HCT116 (cell line): ENCODE measurements at regions not wholly inside any gene's neighbourhood (a gene's known extent, or its start where the extent isn't known, plus 50 kb on each side); places are given as distances from the start of the nearest gene placed in this dataset.

Experiments used
- ATAC-seq: fragments of 200-7000 bp; cut with Tn5 transposase; 2 replicates; pipeline ENCODE4 v1.9.1; 2020; ENCODE audit warnings: mild to moderate bottlenecking, moderate library complexity
- BruUV-seq: library from RNA; stranded (reverse); fragments of 400-500 nt; replicated peaks from 2 replicates; lab custom pipeline; 2021; lab: Mats Ljungman, UMichigan
- CTCF ChIA-PET: fragments of 300-600 bp; sonication (Branson Sonifier 250); formaldehyde crosslinking; loops from one replicate; lab custom pipeline; 2021; ENCODE audit warnings: antibody characterized with exemption; lab: Charles Lee
- POLR2A ChIA-PET: fragments of 300-600, 350-600 bp; sonication (Branson Sonifier 250); formaldehyde crosslinking; loops from one replicate; lab custom pipeline; 2021; ENCODE audit warnings: antibody characterized with exemption; lab: Charles Lee
- RAD21 ChIA-PET, 2 experiments: fragments of 300-600 bp; sonication (Branson Sonifier 250); formaldehyde crosslinking; loops; one replicate each; lab custom pipeline; 2023; ENCODE audit warnings: low total read pairs in 2 of 2; ENCODE audit not compliant: uncharacterized antibody in 2 of 2, unreplicated experiment in 2 of 2, low non-redundant PET in 1 of 2; lab: Charles Lee
- DNase-seq: peaks from one replicate; pipeline ENCODE4 v3.0.0-alpha.2; 2010; ENCODE audit warnings: low read depth, low spot score
- H2AFZ ChIP-seq: fragments of 200-600 bp; shearing (Covaris generic), sonication (generic); 2 replicates; pipeline ENCODE4 v1.6.1; 2017; ENCODE audit warnings: low read depth, mixed run types, mixed read lengths, antibody characterized with exemption, low read length; ENCODE audit not compliant: poor library complexity, severe bottlenecking
- H3K27ac ChIP-seq: 2 replicates; pipeline ENCODE4 v1.5.1; 2012; ENCODE audit warnings: low read depth, low read length
- H3K27me3 ChIP-seq: fragments of 200-600 bp; sonication (generic); 2 replicates; pipeline ENCODE4 v1.6.1; 2016; ENCODE audit warnings: mixed run types, low read length, mixed read lengths; ENCODE audit not compliant: insufficient read depth
- H3K36me3 ChIP-seq, 2 experiments: fragments of 200-500 bp in 1 of 2; fragments of 200-600 bp in 1 of 2; sonication (Bioruptor generic) in 1 of 2; sonication (generic) in 1 of 2; 2 replicates each; pipeline versions ENCODE4 v1.5.1 to v1.6.1; 2014 to 2016; ENCODE audit warnings: low read length in 2 of 2, inconsistent platforms in 1 of 2, mixed read lengths in 1 of 2, mixed run types in 1 of 2; ENCODE audit not compliant: insufficient read depth in 2 of 2, control insufficient read depth in 1 of 2
- H3K4me1 ChIP-seq, 2 experiments: fragments of 200-600 bp in 1 of 2; sonication (generic) in 1 of 2; 2 replicates each; pipeline versions ENCODE4 v1.5.1 to v1.6.1; 2012 to 2017; ENCODE audit warnings: low read length in 2 of 2, inconsistent platforms in 1 of 2, mild to moderate bottlenecking in 1 of 2, mixed read lengths in 1 of 2, mixed run types in 1 of 2, moderate library complexity in 1 of 2; ENCODE audit not compliant: insufficient read depth in 2 of 2, control insufficient read depth in 1 of 2
- H3K4me2 ChIP-seq: fragments of 200-600 bp; sonication (generic); 2 replicates; pipeline ENCODE4 v1.6.1; 2017; ENCODE audit warnings: mixed run types, low read length, mixed read lengths
- H3K4me3 ChIP-seq, 2 experiments: fragments of 200-600 bp in 1 of 2; sonication (generic) in 1 of 2; replicated peaks in 1 of 2; 2 replicates each; pipeline ENCODE4 v1.5.1; 2011 to 2016; ENCODE audit warnings: low read length in 2 of 2, control low read depth in 1 of 2, low read depth in 1 of 2, mild to moderate bottlenecking in 1 of 2, mixed read lengths in 1 of 2, mixed run types in 1 of 2
- H3K79me2 ChIP-seq: fragments of 200-600 bp; sonication (generic); 2 replicates; pipeline ENCODE4 v1.6.1; 2017; ENCODE audit warnings: mild to moderate bottlenecking, mixed run types, low read length, moderate library complexity, mixed read lengths; ENCODE audit not compliant: insufficient read depth
- H3K9ac ChIP-seq: fragments of 200-600 bp; sonication (generic); 2 replicates; pipeline ENCODE4 v1.6.1; 2016; ENCODE audit warnings: low read length, mixed read lengths
- H3K9me2 ChIP-seq: fragments of 200-600 bp; sonication (generic), shearing (Covaris generic); 2 replicates; pipeline ENCODE4 v1.6.1; 2017; ENCODE audit warnings: mixed run types, mild to moderate bottlenecking, moderate library complexity; ENCODE audit not compliant: insufficient read depth
- H3K9me3 ChIP-seq, 2 experiments: fragments of 200-500 bp in 1 of 2; fragments of 200-600 bp in 1 of 2; sonication (Bioruptor generic) in 1 of 2; sonication (generic) in 1 of 2; 2 replicates each; pipeline ENCODE4 v1.6.1; 2014 to 2017; ENCODE audit warnings: low read length in 2 of 2, mixed read lengths in 2 of 2, inconsistent platforms in 1 of 2, low read depth in 1 of 2, mild to moderate bottlenecking in 1 of 2, mixed run types in 1 of 2, moderate library complexity in 1 of 2; ENCODE audit not compliant: control insufficient read depth in 1 of 2, insufficient read depth in 1 of 2
- H4K20me1 ChIP-seq: fragments of 200-600 bp; sonication (generic), shearing (Covaris generic); 2 replicates; pipeline ENCODE4 v1.6.1; 2017; ENCODE audit warnings: mixed run types, mild to moderate bottlenecking, moderate library complexity; ENCODE audit not compliant: insufficient read depth
- CBX3 ChIP-seq: IDR thresholded peaks from 2 replicates; pipeline ENCODE4 v1.6.1; 2012; ENCODE audit warnings: low read depth
- CEBPB ChIP-seq: IDR thresholded peaks from 2 replicates; pipeline ENCODE4 v1.6.1; 2012; ENCODE audit warnings: low read depth
- EGR1 ChIP-seq: IDR thresholded peaks from 2 replicates; pipeline ENCODE4 v1.6.1; 2012; ENCODE audit warnings: low read depth
- ELF1 ChIP-seq: IDR thresholded peaks from 2 replicates; pipeline ENCODE4 v1.6.1; 2012; ENCODE audit warnings: low read depth, borderline replicate concordance
- EZH2 ChIP-seq: fragments of 200-600 bp; sonication (generic); IDR thresholded peaks from 2 replicates; pipeline ENCODE4 v1.6.1; 2017; ENCODE audit warnings: antibody characterized with exemption, mixed run types
- EZH2phosphoT487 ChIP-seq: fragments of 200-600 bp; IDR thresholded peaks from 2 replicates; pipeline ENCODE4 v1.6.1; 2018; ENCODE audit warnings: antibody characterized with exemption, borderline replicate concordance
- FOSL1 ChIP-seq: IDR thresholded peaks from 2 replicates; pipeline ENCODE4 v1.6.1; 2012; ENCODE audit warnings: low read depth
- JUND ChIP-seq: IDR thresholded peaks from 2 replicates; pipeline ENCODE4 v1.6.1; 2012
- POLR2A ChIP-seq: IDR thresholded peaks from 2 replicates; pipeline ENCODE4 v1.7.0; 2011; ENCODE audit warnings: borderline replicate concordance; ENCODE audit not compliant: insufficient read depth, insufficient read length; ENCODE audit errors: extremely low read depth
- RAD21 ChIP-seq: IDR thresholded peaks from 2 replicates; pipeline ENCODE4 v1.6.1; 2012; ENCODE audit warnings: low read depth, mild to moderate bottlenecking
- SIN3A ChIP-seq: IDR thresholded peaks from 2 replicates; pipeline ENCODE4 v1.6.1; 2012; ENCODE audit warnings: low read depth
- SP1 ChIP-seq: IDR thresholded peaks from 2 replicates; pipeline ENCODE4 v1.6.1; 2012; ENCODE audit warnings: low read depth
- TCF7L2 ChIP-seq: IDR thresholded peaks from 2 replicates; pipeline ENCODE4 v1.7.0; 2011; ENCODE audit warnings: borderline replicate concordance, inconsistent platforms; ENCODE audit not compliant: insufficient read depth, insufficient read length; ENCODE audit errors: extremely low read depth
- YY1 ChIP-seq: IDR thresholded peaks from 2 replicates; pipeline ENCODE4 v1.6.1; 2011; ENCODE audit warnings: low read length, low read depth, moderate library complexity, mild to moderate bottlenecking; ENCODE audit not compliant: insufficient replicate concordance; ENCODE audit errors: extremely low read depth
- ZFX ChIP-seq: fragments of 450-650 bp; IDR thresholded peaks from 2 replicates; pipeline ENCODE4 v1.6.1; 2017
- ZNF274 ChIP-seq: fragments of 200-500 bp; sonication (Bioruptor generic); IDR thresholded peaks from 2 replicates; pipeline ENCODE4 v1.6.1; 2014; ENCODE audit warnings: mild to moderate bottlenecking, low read depth, low read length, inconsistent platforms
- intact Hi-C: fragments of 100-400 bp; cut with micrococcal nuclease; formaldehyde crosslinking; loops from 2 replicates; pipeline ENCODE4 v1.10.0; 2022
- TF ChIP-seq, protein P1 (sequence below), 3 experiments: fragments of 200-600 bp in 1 of 3; sonication (generic) in 1 of 3; IDR thresholded peaks in 2 of 3; conservative IDR thresholded peaks in 1 of 3; 2 replicates each; pipeline ENCODE4 v1.5.1; 2012 to 2017; ENCODE audit warnings: low read depth in 2 of 3, low read length in 2 of 3, antibody characterized with exemption in 1 of 3, borderline replicate concordance in 1 of 3, control low read depth in 1 of 3, mild to moderate bottlenecking in 1 of 3, mixed read lengths in 1 of 3, mixed run types in 1 of 3, moderate library complexity in 1 of 3; ENCODE audit not compliant: insufficient read depth in 1 of 3
- TF ChIP-seq, protein P2 (sequence below): IDR thresholded peaks from 2 replicates; pipeline ENCODE4 v1.6.1; 2012
- TF ChIP-seq, protein P3 (sequence below): IDR thresholded peaks from 2 replicates; pipeline ENCODE4 v1.6.1; 2012; ENCODE audit warnings: low read depth

DNA sequence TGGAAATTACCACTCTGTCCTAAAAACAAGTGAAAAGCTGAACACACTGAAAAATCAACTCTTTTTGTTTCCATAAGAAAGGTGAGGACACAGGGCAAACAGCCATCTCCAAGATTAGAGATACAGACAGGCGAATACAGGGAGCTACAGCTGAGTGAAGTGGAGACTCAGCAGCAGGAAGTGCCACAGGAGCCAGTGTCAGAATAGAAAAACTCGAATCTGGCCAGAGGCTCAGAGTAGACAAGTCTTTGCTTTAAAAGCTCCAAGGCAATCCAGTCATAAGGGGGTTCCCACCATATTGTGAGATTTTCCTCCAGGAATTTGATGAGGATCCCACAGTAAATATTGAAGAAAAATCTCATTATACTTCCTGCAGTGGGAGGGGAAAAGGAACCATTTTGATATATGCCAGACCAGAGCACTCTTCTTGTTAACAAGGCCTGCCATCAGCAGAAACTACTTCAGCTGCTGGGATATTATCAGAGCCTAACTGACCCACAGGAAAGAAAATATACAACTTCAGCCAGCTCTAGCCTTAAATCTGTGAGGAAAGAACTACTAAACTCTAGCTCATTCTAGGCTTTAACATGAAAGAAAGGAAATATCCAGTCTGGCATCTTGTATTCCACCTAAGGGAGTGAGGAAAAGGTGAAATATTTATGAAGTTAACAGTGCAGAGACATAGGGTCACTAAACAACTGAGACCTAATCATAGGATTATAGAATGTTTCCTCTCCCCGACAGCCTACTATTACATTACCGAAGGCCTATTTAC, 256.2 kb upstream of the OLFM3 start:
- DNase-seq (no peak), ATAC-seq (no peak)
- no peaks in the 10 kb centered on the region for H3K9me3 ChIP-seq
- H3K4me1 ChIP-seq, result no peaks in the 10 kb centered on the region
- POLR2A ChIA-PET, result no interaction called here
- no TSS peak for BruUV-seq
- H3K79me2 ChIP-seq, result no peaks in the 10 kb centered on the region
- CTCF ChIA-PET, result no interaction called here
- H3K27me3 ChIP-seq, result no peaks in the 10 kb centered on the region
- no peaks in the 10 kb centered on the region for H3K36me3 ChIP-seq
- RAD21 ChIA-PET, result no interaction called here
- H3K9ac ChIP-seq, result no peak overlapping the region
- intact Hi-C loops, result no loop called here
- TF ChIP-seq JUND (no peak), YY1 (no peak), POLR2A (no peak), CBX3 (no peak), ELF1 (no peak), ZFX (no peak), CEBPB (no peak), RAD21 (no peak), EZH2phosphoT487 (no peak), EZH2 (no peak), ZNF274 (no peak), SP1 (no peak), SIN3A (no peak), FOSL1 (no peak), TCF7L2 (no peak), EGR1 (no peak)
- TF ChIP-seq, protein P1, sequence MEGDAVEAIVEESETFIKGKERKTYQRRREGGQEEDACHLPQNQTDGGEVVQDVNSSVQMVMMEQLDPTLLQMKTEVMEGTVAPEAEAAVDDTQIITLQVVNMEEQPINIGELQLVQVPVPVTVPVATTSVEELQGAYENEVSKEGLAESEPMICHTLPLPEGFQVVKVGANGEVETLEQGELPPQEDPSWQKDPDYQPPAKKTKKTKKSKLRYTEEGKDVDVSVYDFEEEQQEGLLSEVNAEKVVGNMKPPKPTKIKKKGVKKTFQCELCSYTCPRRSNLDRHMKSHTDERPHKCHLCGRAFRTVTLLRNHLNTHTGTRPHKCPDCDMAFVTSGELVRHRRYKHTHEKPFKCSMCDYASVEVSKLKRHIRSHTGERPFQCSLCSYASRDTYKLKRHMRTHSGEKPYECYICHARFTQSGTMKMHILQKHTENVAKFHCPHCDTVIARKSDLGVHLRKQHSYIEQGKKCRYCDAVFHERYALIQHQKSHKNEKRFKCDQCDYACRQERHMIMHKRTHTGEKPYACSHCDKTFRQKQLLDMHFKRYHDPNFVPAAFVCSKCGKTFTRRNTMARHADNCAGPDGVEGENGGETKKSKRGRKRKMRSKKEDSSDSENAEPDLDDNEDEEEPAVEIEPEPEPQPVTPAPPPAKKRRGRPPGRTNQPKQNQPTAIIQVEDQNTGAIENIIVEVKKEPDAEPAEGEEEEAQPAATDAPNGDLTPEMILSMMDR (IDR thresholded peaks at IDR 0.05 in 2 of 3, conservative IDR thresholded peaks at IDR 0.05 in 1 of 3; ENCODE audit: borderline replicate concordance in 1 of 3, insufficient read depth in 1 of 3, low read depth in 2 of 3, low read length in 2 of 3), result no peak
- TF ChIP-seq, protein P2, sequence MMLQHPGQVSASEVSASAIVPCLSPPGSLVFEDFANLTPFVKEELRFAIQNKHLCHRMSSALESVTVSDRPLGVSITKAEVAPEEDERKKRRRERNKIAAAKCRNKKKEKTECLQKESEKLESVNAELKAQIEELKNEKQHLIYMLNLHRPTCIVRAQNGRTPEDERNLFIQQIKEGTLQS, result no peak
- TF ChIP-seq, protein P3, sequence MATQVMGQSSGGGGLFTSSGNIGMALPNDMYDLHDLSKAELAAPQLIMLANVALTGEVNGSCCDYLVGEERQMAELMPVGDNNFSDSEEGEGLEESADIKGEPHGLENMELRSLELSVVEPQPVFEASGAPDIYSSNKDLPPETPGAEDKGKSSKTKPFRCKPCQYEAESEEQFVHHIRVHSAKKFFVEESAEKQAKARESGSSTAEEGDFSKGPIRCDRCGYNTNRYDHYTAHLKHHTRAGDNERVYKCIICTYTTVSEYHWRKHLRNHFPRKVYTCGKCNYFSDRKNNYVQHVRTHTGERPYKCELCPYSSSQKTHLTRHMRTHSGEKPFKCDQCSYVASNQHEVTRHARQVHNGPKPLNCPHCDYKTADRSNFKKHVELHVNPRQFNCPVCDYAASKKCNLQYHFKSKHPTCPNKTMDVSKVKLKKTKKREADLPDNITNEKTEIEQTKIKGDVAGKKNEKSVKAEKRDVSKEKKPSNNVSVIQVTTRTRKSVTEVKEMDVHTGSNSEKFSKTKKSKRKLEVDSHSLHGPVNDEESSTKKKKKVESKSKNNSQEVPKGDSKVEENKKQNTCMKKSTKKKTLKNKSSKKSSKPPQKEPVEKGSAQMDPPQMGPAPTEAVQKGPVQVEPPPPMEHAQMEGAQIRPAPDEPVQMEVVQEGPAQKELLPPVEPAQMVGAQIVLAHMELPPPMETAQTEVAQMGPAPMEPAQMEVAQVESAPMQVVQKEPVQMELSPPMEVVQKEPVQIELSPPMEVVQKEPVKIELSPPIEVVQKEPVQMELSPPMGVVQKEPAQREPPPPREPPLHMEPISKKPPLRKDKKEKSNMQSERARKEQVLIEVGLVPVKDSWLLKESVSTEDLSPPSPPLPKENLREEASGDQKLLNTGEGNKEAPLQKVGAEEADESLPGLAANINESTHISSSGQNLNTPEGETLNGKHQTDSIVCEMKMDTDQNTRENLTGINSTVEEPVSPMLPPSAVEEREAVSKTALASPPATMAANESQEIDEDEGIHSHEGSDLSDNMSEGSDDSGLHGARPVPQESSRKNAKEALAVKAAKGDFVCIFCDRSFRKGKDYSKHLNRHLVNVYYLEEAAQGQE, result no peak
- no peak overlapping the region for H3K4me3 ChIP-seq
- no peak overlapping the region for H3K27ac ChIP-seq
- no peaks in the 10 kb centered on the region for H4K20me1 ChIP-seq
- no peaks in the 10 kb centered on the region for H3K9me2 ChIP-seq
- H2AFZ ChIP-seq, result no peak overlapping the region
- H3K4me2 ChIP-seq, result no peak overlapping the region
